ENCODE measurements at regions not wholly inside any gene's neighbourhood (a gene's known extent, or its start where the extent isn't known, plus 50 kb on each side); places are given as distances from the start of the nearest gene placed in this dataset.

DNA sequence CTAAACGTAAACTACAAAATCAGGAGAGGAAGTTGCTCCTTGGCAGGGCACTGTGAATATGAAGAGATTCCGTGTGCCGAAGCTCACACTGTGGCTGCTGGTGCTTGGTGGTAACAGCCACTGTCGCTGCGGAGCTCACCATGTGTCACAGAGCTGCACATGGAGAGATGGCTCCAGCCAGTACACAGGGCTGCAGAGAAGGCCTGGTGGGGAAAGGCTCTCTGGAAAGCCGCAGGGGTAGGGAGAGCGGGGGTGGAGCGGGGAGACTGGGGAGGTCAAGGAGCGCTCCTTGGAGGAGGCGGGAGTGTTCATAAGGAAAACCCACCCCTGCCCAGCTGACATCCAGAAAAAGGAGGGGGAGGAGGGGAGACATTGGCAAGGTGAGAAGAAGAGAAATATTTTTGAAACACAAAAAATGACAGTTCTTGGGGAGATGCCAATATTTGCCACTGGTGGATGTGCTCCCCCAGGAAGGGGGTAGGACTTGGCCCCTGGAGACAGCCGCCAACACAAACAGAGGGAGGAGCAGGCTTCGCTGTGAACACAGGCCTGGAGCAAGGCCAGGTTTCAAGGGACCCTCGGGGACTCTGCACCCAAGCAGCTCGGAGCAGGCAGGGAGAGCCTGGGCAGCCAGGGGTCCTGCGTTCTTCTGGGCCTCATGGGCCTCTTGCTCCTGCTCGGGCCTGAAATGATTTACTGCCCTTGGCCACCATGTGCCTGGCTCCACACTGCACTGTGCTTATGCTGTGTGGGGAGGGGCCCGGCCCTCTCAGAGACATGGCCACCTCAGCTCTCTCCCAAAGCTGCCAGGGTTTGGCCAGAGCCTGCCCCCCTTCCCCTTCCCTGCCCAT is 102.6 kb upstream of the GLI2 start:
- peak overlapping the region; percentile 18; the same call in 1 of the 2 replicates for H3K14ac ChIP-seq (ENCODE audit: insufficient read depth, low read length)
- no peak overlapping the region for H2AFZ ChIP-seq (ENCODE audit: low read length)
- no peak overlapping the region for H2BK120ac ChIP-seq (ENCODE audit: low read depth, low read length, poor library complexity, severe bottlenecking)
- no peak overlapping the region for H3K27ac Mint-ChIP-seq
- no peaks in the 10 kb centered on the region for H3K36me3 Mint-ChIP-seq (ENCODE audit: insufficient read depth in 1 of 3, low read depth in 3 of 3)
- no peaks in the 10 kb centered on the region for H3K79me1 ChIP-seq (ENCODE audit: insufficient read depth, low read depth, low read length, poor library complexity, severe bottlenecking)
- H3K4me3 Mint-ChIP-seq: no peak overlapping the region
- H4K8ac ChIP-seq (replicated peaks; ENCODE audit: insufficient read length, low read depth, low read length): no peak overlapping the region
- no peak overlapping the region for H3K27ac ChIP-seq (ENCODE audit: insufficient read length, low read depth, low read length)
- H3K56ac ChIP-seq (ENCODE audit: insufficient read length, low read depth, low read length): no peak overlapping the region
- no peak overlapping the region for H2BK12ac ChIP-seq (ENCODE audit: insufficient read length, low read depth, low read length)
- no peak overlapping the region for H3T11ph ChIP-seq (ENCODE audit: low read length)
- H4K5ac ChIP-seq (ENCODE audit: insufficient read length, low read depth, low read length): no peak overlapping the region
- peaks cover 81% of the 10 kb centered on the region for H3K27me3 Mint-ChIP-seq (ENCODE audit: low read depth)
- no peak overlapping the region for H3K4me2 ChIP-seq (ENCODE audit: insufficient read depth, insufficient read length, low read length)
- H3K79me2 ChIP-seq (ENCODE audit: insufficient read depth, low read length): no peaks in the 10 kb centered on the region
- H3K4me1 ChIP-seq (ENCODE audit: insufficient read depth, low read length): no peaks in the 10 kb centered on the region
- H3K23ac ChIP-seq (ENCODE audit: insufficient read length, low read depth, low read length): no peak overlapping the region
- no peak overlapping the region for H2BK15ac ChIP-seq (ENCODE audit: low read depth, low read length)
- no peak overlapping the region for H2BK20ac ChIP-seq (ENCODE audit: low read depth, low read length, poor library complexity, severe bottlenecking)
- H3K4ac ChIP-seq (ENCODE audit: low read depth, low read length): no peak overlapping the region
- peaks cover 3 to 6% of the 10 kb centered on the region in 2 experiments; a peak in 3 of 4 replicates for H3K4me1 Mint-ChIP-seq
- TF ChIP-seq, protein P1, sequence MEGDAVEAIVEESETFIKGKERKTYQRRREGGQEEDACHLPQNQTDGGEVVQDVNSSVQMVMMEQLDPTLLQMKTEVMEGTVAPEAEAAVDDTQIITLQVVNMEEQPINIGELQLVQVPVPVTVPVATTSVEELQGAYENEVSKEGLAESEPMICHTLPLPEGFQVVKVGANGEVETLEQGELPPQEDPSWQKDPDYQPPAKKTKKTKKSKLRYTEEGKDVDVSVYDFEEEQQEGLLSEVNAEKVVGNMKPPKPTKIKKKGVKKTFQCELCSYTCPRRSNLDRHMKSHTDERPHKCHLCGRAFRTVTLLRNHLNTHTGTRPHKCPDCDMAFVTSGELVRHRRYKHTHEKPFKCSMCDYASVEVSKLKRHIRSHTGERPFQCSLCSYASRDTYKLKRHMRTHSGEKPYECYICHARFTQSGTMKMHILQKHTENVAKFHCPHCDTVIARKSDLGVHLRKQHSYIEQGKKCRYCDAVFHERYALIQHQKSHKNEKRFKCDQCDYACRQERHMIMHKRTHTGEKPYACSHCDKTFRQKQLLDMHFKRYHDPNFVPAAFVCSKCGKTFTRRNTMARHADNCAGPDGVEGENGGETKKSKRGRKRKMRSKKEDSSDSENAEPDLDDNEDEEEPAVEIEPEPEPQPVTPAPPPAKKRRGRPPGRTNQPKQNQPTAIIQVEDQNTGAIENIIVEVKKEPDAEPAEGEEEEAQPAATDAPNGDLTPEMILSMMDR (conservative IDR thresholded peaks at IDR 0.05): no peak
- no peak overlapping the region for H3K18ac ChIP-seq (ENCODE audit: insufficient read length, low read depth, low read length)
- no peak overlapping the region for H3K9ac ChIP-seq (ENCODE audit: extremely low read depth, insufficient read length, low read length)
- no CpG with 5 or more reads among the region's 17 CpGs for WGBS (ENCODE audit: extremely low coverage, insufficient read length, low lambda C conversion rate)
- H2BK5ac ChIP-seq (ENCODE audit: insufficient read length, low read length): no peak overlapping the region
- H2AK5ac ChIP-seq (ENCODE audit: insufficient read length, low read length): no peak overlapping the region
- no peak for DNase-seq
- H4K20me1 ChIP-seq (ENCODE audit: control insufficient read depth, insufficient read depth, insufficient read length): no peaks in the 10 kb centered on the region
- no peaks in the 10 kb centered on the region; the same call in 1 of the 2 replicates for H3K27me3 ChIP-seq (ENCODE audit: insufficient read depth, low read length)
- H3K9me3 ChIP-seq (ENCODE audit: control insufficient read depth, low read depth, low read length): no peaks in the 10 kb centered on the region
- H3K9me3 Mint-ChIP-seq: 0 out of 5 replicates have a peak, but pooled peaks cover 0 to 5% of the 10 kb centered on the region in 2 experiments
- no peaks in the 10 kb centered on the region for H3K23me2 ChIP-seq (ENCODE audit: insufficient read length, low read depth, low read length, poor library complexity, severe bottlenecking)
- H4K91ac ChIP-seq (ENCODE audit: insufficient read length, low read depth, low read length): no peak overlapping the region

Measured in H9 (cell line).